OCI-LY1 (cell line): ENCODE measurements at regions not wholly inside any gene's neighbourhood (a gene's known extent, or its start where the extent isn't known, plus 50 kb on each side); places are given as distances from the start of the nearest gene placed in this dataset.

Experiments used
- H2AFZ ChIP-seq: fragments of 200-600 bp; sonication (generic), shearing (Covaris generic); 2 replicates; pipeline ENCODE4 v1.6.0; 2014; ENCODE audit warnings: antibody characterized with exemption, mild to moderate bottlenecking, low read length
- H3F3A ChIP-seq: fragments of 200-600 bp; sonication (generic), shearing (Covaris generic); 2 replicates; pipeline ENCODE4 v1.6.0; 2014; ENCODE audit warnings: mild to moderate bottlenecking, antibody characterized with exemption, low read length, moderate library complexity; ENCODE audit not compliant: insufficient read depth
- H3K27ac ChIP-seq: fragments of 200-600 bp; sonication (generic); 2 replicates; pipeline ENCODE4 v1.5.1; 2014; ENCODE audit warnings: low read length, mixed run types, mild to moderate bottlenecking, low read depth; ENCODE audit not compliant: poor library complexity, severe bottlenecking
- H3K27me3 ChIP-seq: fragments of 200-600 bp; sonication (generic); 2 replicates; pipeline ENCODE4 v1.6.0; 2014; ENCODE audit warnings: antibody characterized with exemption, mild to moderate bottlenecking, low read length, moderate library complexity; ENCODE audit not compliant: insufficient read depth
- H3K36me3 ChIP-seq: fragments of 200-600 bp; sonication (generic); 2 replicates; pipeline ENCODE4 v1.6.1; 2014; ENCODE audit warnings: mild to moderate bottlenecking, antibody characterized with exemption, low read length, moderate library complexity, mixed read lengths; ENCODE audit not compliant: insufficient read depth
- H3K4me1 ChIP-seq: fragments of 200-600 bp; sonication (generic); 2 replicates; pipeline ENCODE4 v1.5.1; 2014; ENCODE audit warnings: mild to moderate bottlenecking, low read length, moderate library complexity; ENCODE audit not compliant: insufficient read depth, severe bottlenecking
- H3K4me2 ChIP-seq: fragments of 200-600 bp; sonication (generic), shearing (Covaris generic); 2 replicates; pipeline ENCODE4 v1.6.1; 2014; ENCODE audit warnings: low read length
- H3K4me3 ChIP-seq: fragments of 200-600 bp; sonication (generic); 2 replicates; pipeline ENCODE4 v1.5.1; 2014; ENCODE audit warnings: low read length, low read depth, mild to moderate bottlenecking, mixed read lengths; ENCODE audit not compliant: poor library complexity, severe bottlenecking
- H3K79me2 ChIP-seq: fragments of 200-600 bp; shearing (Covaris generic); 2 replicates; pipeline ENCODE4 v1.6.1; 2016; ENCODE audit warnings: mixed run types, low read length, mixed read lengths; ENCODE audit not compliant: insufficient read depth
- H3K9ac ChIP-seq: fragments of 200-600 bp; sonication (generic), shearing (Covaris generic); 2 replicates; pipeline ENCODE4 v1.6.1; 2014; ENCODE audit warnings: mild to moderate bottlenecking, low read length, mixed read lengths
- H3K9me2 ChIP-seq: fragments of 200-600 bp; sonication (generic), shearing (Covaris generic); 2 replicates; pipeline ENCODE4 v1.6.1; 2014; ENCODE audit warnings: low read depth, mild to moderate bottlenecking, low read length, mixed read lengths
- H3K9me3 ChIP-seq: fragments of 200-600 bp; shearing (Covaris generic); 2 replicates; pipeline ENCODE4 v1.6.1; 2014; ENCODE audit warnings: low read length, mixed read lengths
- H4K20me1 ChIP-seq: fragments of 200-600 bp; sonication (generic), shearing (Covaris generic); 2 replicates; pipeline ENCODE4 v1.6.0; 2016; ENCODE audit warnings: mild to moderate bottlenecking, low read length; ENCODE audit not compliant: insufficient read depth
- CTCF ChIP-seq: fragments of 200-600 bp; sonication (generic), shearing (Covaris generic); IDR thresholded peaks from 2 replicates; pipeline ENCODE4 v1.5.1; 2017; ENCODE audit warnings: mild to moderate bottlenecking, antibody characterized with exemption, low read length, moderate library complexity, mixed read lengths
- EZH2 ChIP-seq: fragments of 200-600 bp; sonication (generic), shearing (Covaris generic); IDR thresholded peaks from 2 replicates; pipeline ENCODE4 v1.8.0; 2017; ENCODE audit warnings: borderline replicate concordance, mixed run types, mild to moderate bottlenecking, antibody characterized with exemption, low read length, moderate library complexity, mixed read lengths

- H3K27me3 ChIP-seq = no peaks in the 10 kb centered on the region
- H3K9ac ChIP-seq = no peak overlapping the region
- H3F3A ChIP-seq = no peaks in the 10 kb centered on the region
- H3K9me3 ChIP-seq = no peaks in the 10 kb centered on the region
- H3K9me2 ChIP-seq = no peaks in the 10 kb centered on the region
- no peaks in the 10 kb centered on the region for H3K4me1 ChIP-seq
- no peak overlapping the region for H3K4me2 ChIP-seq
- H4K20me1 ChIP-seq = no peaks in the 10 kb centered on the region
- no peak overlapping the region for H3K27ac ChIP-seq
- H3K36me3 ChIP-seq = no peaks in the 10 kb centered on the region
- H3K79me2 ChIP-seq = no peaks in the 10 kb centered on the region
- H2AFZ ChIP-seq = no peak overlapping the region
- TF ChIP-seq EZH2 = no peak
- TF ChIP-seq CTCF = no peak
- H3K4me3 ChIP-seq = no peak overlapping the region
Measured at GRCh38 chr1:239843541-239843940, 248.1 kb upstream of the FMN2 start.

- Histone ChIP-seq H3K4me2 (no peak overlapping the region), H3K27ac (no peak overlapping the region), H3K9me2 (no peaks in the 10 kb centered on the region), H2AFZ (no peak overlapping the region), H3K79me2 (no peaks in the 10 kb centered on the region), H4K20me1 (no peaks in the 10 kb centered on the region), H3K4me1 (no peaks in the 10 kb centered on the region), H3K9ac (no peak overlapping the region), H3K27me3 (no peaks in the 10 kb centered on the region), H3K9me3 (no peaks in the 10 kb centered on the region), H3K4me3 (no peak overlapping the region), H3F3A (no peaks in the 10 kb centered on the region), H3K36me3 (no peaks in the 10 kb centered on the region)
- TF ChIP-seq EZH2 = no peak
- TF ChIP-seq CTCF = no peak
Measured at GRCh38 chr1:239844833-239845232, 246.8 kb upstream of the FMN2 start.

GRCh38 chr1:239854922-239855321 lies 236.8 kb upstream of the FMN2 start:
- no peak overlapping the region for H3K9ac ChIP-seq
- no peaks in the 10 kb centered on the region for H4K20me1 ChIP-seq
- no peaks in the 10 kb centered on the region for H3K9me3 ChIP-seq
- H3K27me3 ChIP-seq = no peaks in the 10 kb centered on the region
- H3F3A ChIP-seq = no peaks in the 10 kb centered on the region
- no peak overlapping the region for H2AFZ ChIP-seq
- no peaks in the 10 kb centered on the region for H3K79me2 ChIP-seq
- H3K4me2 ChIP-seq = no peak overlapping the region
- no peak overlapping the region for H3K27ac ChIP-seq
- TF ChIP-seq CTCF (no peak), EZH2 (no peak)
- H3K4me3 ChIP-seq = no peak overlapping the region
- H3K4me1 ChIP-seq = no peaks in the 10 kb centered on the region
- H3K9me2 ChIP-seq = no peaks in the 10 kb centered on the region
- no peaks in the 10 kb centered on the region for H3K36me3 ChIP-seq
